SK-N-SH treated with all-trans-retinoic acid at 6 μM for 48 hours (cell line): ENCODE measurements at regions not wholly inside any gene's neighbourhood (a gene's known extent, or its start where the extent isn't known, plus 50 kb on each side); places are given as distances from the start of the nearest gene placed in this dataset.

Source experiments
- ATAC-seq: fragments of 200-7000 bp; cut with Tn5 transposase; 3 replicates; pipeline ENCODE4 v1.9.1; 2020; ENCODE audit warnings: mild to moderate bottlenecking, moderate library complexity
- ARNTL ChIP-seq: fragments of 450-650 bp; formaldehyde crosslinking; IDR thresholded peaks from 2 replicates; pipeline ENCODE4 v1.5.0; 2020; ENCODE audit warnings: low read depth, mild to moderate bottlenecking, moderate library complexity, borderline replicate concordance
- BACH2 ChIP-seq: fragments of 250-450 bp; sonication (Bioruptor Pico); IDR thresholded peaks from 2 replicates; pipeline ENCODE4 v1.9.0; 2021; ENCODE audit warnings: mild to moderate bottlenecking, borderline replicate concordance
- CSDC2 ChIP-seq: fragments of 250-450 bp; sonication (Bioruptor Pico); IDR thresholded peaks from 2 replicates; pipeline ENCODE4 v1.5.0; 2020; ENCODE audit warnings: mild to moderate bottlenecking, moderate library complexity
- ESRRG ChIP-seq: fragments of 250-450 bp; sonication (Bioruptor Pico); IDR thresholded peaks from 2 replicates; pipeline ENCODE4 v1.6.1; 2021; ENCODE audit warnings: mild to moderate bottlenecking
- GLIS3 ChIP-seq: fragments of 250-450 bp; sonication (Bioruptor Pico); IDR thresholded peaks from 2 replicates; pipeline ENCODE4 v1.5.0; 2020; ENCODE audit warnings: mild to moderate bottlenecking, moderate library complexity
- ISL1 ChIP-seq: fragments of 250-450 bp; sonication (Bioruptor Pico); IDR thresholded peaks from 2 replicates; pipeline ENCODE4 v2.1.2; 2022; ENCODE audit warnings: mild to moderate bottlenecking, moderate library complexity
- OSR1 ChIP-seq: fragments of 250-450 bp; sonication (Bioruptor Pico); IDR thresholded peaks from 2 replicates; pipeline ENCODE4 v1.8.0; 2022; ENCODE audit warnings: moderate library complexity, mild to moderate bottlenecking, inconsistent platforms
- PPARA ChIP-seq: fragments of 250-450 bp; sonication (Bioruptor Pico); IDR thresholded peaks from 2 replicates; pipeline ENCODE4 v1.5.0; 2020; ENCODE audit warnings: mild to moderate bottlenecking, borderline replicate concordance
- RARB ChIP-seq: fragments of 250-450 bp; sonication (Bioruptor Pico); IDR thresholded peaks from 2 replicates; pipeline ENCODE4 v1.8.0; 2021; ENCODE audit warnings: mild to moderate bottlenecking, moderate library complexity
- SNAI2 ChIP-seq: fragments of 250-450 bp; sonication (Bioruptor Pico); IDR thresholded peaks from 2 replicates; pipeline ENCODE4 v1.5.0; 2020; ENCODE audit warnings: mild to moderate bottlenecking, moderate library complexity
- TCF4 ChIP-seq: fragments of 250-450 bp; sonication (Bioruptor Pico); IDR thresholded peaks from 2 replicates; pipeline ENCODE4 v1.8.0; 2021; ENCODE audit warnings: mild to moderate bottlenecking, moderate library complexity, borderline replicate concordance
- TOX ChIP-seq: fragments of 250-450 bp; sonication (Bioruptor Pico); IDR thresholded peaks from 2 replicates; pipeline ENCODE4 v1.8.0; 2021; ENCODE audit warnings: mild to moderate bottlenecking, moderate library complexity, borderline replicate concordance
- ZC3H10 ChIP-seq: fragments of 250-450 bp; sonication (Bioruptor Pico); IDR thresholded peaks from 2 replicates; pipeline ENCODE4 v1.5.1; 2021; ENCODE audit warnings: mild to moderate bottlenecking, moderate library complexity
- ZFP3 ChIP-seq: fragments of 250-450 bp; sonication (Bioruptor Pico); IDR thresholded peaks from 2 replicates; pipeline ENCODE4 v1.5.0; 2020; ENCODE audit warnings: mild to moderate bottlenecking, moderate library complexity
- ZFP30 ChIP-seq: fragments of 450-650 bp; formaldehyde crosslinking; IDR thresholded peaks from 2 replicates; pipeline ENCODE4 v1.5.0; 2022; ENCODE audit warnings: mild to moderate bottlenecking, moderate library complexity
- ZNF565 ChIP-seq: fragments of 450-650 bp; formaldehyde crosslinking; conservative IDR thresholded peaks from 2 replicates; pipeline ENCODE4 v1.5.0; 2020; ENCODE audit warnings: low read depth, mild to moderate bottlenecking, moderate library complexity
- ZNF70 ChIP-seq: fragments of 450-650 bp; formaldehyde crosslinking; IDR thresholded peaks from 2 replicates; pipeline ENCODE4 v1.5.0; 2020; ENCODE audit warnings: mild to moderate bottlenecking, moderate library complexity
- ZNF8 ChIP-seq: fragments of 450-650 bp; formaldehyde crosslinking; IDR thresholded peaks from 2 replicates; pipeline ENCODE4 v1.5.0; 2020; ENCODE audit warnings: mild to moderate bottlenecking, moderate library complexity
- TF ChIP-seq, protein P1 (sequence below): fragments of 250-450 bp; sonication (Bioruptor Pico); IDR thresholded peaks from 2 replicates; pipeline ENCODE4 v1.8.0; 2020; ENCODE audit warnings: mild to moderate bottlenecking, moderate library complexity, borderline replicate concordance
- TF ChIP-seq, protein P2 (sequence below): fragments of 250-450 bp; sonication (Bioruptor Pico); IDR thresholded peaks from 2 replicates; pipeline ENCODE4 v1.5.1; 2021; ENCODE audit warnings: mild to moderate bottlenecking, moderate library complexity
- TF ChIP-seq, protein P3 (sequence below): fragments of 250-450 bp; sonication (Bioruptor Pico); IDR thresholded peaks from 2 replicates; pipeline ENCODE4 v1.5.0; 2020; ENCODE audit warnings: mild to moderate bottlenecking, moderate library complexity
- TF ChIP-seq, protein P4 (sequence below): fragments of 250-450 bp; sonication (Bioruptor Pico); IDR thresholded peaks from 2 replicates; pipeline ENCODE4 v1.5.1; 2020; ENCODE audit warnings: low read depth, mild to moderate bottlenecking, moderate library complexity

GRCh38 chr3:187976365-187976900, 177.5 kb upstream of the LPP start:
- TF ChIP-seq, protein P1, sequence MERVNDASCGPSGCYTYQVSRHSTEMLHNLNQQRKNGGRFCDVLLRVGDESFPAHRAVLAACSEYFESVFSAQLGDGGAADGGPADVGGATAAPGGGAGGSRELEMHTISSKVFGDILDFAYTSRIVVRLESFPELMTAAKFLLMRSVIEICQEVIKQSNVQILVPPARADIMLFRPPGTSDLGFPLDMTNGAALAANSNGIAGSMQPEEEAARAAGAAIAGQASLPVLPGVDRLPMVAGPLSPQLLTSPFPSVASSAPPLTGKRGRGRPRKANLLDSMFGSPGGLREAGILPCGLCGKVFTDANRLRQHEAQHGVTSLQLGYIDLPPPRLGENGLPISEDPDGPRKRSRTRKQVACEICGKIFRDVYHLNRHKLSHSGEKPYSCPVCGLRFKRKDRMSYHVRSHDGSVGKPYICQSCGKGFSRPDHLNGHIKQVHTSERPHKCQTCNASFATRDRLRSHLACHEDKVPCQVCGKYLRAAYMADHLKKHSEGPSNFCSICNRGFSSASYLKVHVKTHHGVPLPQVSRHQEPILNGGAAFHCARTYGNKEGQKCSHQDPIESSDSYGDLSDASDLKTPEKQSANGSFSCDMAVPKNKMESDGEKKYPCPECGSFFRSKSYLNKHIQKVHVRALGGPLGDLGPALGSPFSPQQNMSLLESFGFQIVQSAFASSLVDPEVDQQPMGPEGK (CRISPR knock-in tag): no peak
- TF ChIP-seq ZNF70 (CRISPR knock-in tag) (no peak), ESRRG (CRISPR knock-in tag) (no peak), PPARA (CRISPR knock-in tag) (no peak), TCF4 (CRISPR knock-in tag) (no peak), ARNTL (CRISPR knock-in tag) (no peak), TOX (CRISPR knock-in tag) (no peak), ZFP30 (CRISPR knock-in tag) (no peak), ISL1 (CRISPR knock-in tag) (no peak), CSDC2 (CRISPR knock-in tag) (no peak)
- ATAC-seq: no peak

DNA sequence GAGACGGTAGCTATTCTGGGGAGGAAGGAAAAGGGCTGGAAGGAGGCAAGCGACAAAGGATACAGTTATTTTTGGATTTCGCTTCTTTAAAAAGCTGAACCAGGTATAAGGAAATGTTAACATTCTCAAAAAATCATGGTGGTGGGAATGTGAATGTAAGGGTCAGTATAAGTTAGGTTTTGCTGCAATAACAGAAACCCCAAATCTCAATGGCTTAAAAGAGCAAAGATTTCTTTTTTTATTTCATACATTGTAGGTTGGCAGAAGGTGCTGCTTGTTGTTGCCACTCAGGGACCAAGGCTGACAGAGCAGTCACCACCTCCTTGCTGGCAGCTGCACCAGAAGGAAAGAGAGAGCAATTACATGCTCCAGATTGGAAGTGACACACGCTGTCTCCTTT, 176.3 kb upstream of the LPP start:
- ATAC-seq: no peak
- TF ChIP-seq BACH2: no peak
- TF ChIP-seq, protein P2, sequence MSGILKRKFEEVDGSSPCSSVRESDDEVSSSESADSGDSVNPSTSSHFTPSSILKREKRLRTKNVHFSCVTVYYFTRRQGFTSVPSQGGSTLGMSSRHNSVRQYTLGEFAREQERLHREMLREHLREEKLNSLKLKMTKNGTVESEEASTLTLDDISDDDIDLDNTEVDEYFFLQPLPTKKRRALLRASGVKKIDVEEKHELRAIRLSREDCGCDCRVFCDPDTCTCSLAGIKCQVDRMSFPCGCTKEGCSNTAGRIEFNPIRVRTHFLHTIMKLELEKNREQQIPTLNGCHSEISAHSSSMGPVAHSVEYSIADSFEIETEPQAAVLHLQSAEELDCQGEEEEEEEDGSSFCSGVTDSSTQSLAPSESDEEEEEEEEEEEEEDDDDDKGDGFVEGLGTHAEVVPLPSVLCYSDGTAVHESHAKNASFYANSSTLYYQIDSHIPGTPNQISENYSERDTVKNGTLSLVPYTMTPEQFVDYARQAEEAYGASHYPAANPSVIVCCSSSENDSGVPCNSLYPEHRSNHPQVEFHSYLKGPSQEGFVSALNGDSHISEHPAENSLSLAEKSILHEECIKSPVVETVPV (CRISPR knock-in tag): no peak

DNA sequence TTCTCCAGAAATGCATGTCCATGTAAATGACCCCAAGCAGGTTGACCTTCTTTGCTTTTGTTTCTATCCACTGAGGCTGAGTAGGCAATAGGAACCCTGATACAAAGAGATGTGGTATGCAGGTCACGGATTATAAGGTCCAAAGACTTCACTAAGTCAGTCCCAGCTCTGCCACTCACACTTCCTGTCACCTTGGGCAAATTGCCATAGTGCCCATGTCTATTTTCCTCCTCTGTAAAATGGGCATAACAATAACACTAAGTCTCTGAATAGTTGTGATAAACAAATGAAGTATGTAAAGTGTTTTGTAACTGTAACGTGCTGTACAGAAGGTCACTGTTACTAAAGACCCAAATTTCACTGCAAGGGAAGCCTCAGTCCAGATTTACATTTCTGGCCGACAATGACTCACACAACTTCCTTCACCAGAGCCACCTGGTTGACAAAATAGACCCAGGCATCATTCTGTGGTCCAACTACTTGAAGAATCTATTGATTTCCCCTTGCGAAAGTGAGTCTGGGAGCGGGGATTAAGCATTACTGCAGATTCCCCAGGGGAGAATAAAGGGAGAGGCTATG, 175.4 kb upstream of the LPP start:
- TF ChIP-seq, protein P3, sequence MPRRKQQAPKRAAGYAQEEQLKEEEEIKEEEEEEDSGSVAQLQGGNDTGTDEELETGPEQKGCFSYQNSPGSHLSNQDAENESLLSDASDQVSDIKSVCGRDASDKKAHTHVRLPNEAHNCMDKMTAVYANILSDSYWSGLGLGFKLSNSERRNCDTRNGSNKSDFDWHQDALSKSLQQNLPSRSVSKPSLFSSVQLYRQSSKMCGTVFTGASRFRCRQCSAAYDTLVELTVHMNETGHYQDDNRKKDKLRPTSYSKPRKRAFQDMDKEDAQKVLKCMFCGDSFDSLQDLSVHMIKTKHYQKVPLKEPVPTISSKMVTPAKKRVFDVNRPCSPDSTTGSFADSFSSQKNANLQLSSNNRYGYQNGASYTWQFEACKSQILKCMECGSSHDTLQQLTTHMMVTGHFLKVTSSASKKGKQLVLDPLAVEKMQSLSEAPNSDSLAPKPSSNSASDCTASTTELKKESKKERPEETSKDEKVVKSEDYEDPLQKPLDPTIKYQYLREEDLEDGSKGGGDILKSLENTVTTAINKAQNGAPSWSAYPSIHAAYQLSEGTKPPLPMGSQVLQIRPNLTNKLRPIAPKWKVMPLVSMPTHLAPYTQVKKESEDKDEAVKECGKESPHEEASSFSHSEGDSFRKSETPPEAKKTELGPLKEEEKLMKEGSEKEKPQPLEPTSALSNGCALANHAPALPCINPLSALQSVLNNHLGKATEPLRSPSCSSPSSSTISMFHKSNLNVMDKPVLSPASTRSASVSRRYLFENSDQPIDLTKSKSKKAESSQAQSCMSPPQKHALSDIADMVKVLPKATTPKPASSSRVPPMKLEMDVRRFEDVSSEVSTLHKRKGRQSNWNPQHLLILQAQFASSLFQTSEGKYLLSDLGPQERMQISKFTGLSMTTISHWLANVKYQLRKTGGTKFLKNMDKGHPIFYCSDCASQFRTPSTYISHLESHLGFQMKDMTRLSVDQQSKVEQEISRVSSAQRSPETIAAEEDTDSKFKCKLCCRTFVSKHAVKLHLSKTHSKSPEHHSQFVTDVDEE (CRISPR knock-in tag): no peak
- TF ChIP-seq RARB (CRISPR knock-in tag): no peak
- TF ChIP-seq GLIS3 (CRISPR knock-in tag): no peak
- TF ChIP-seq ESRRG (CRISPR knock-in tag): no peak
- TF ChIP-seq ZNF8: no peak
- TF ChIP-seq ZNF70 (CRISPR knock-in tag): no peak
- TF ChIP-seq TOX (CRISPR knock-in tag): no peak
- TF ChIP-seq ZNF565: no peak
- no peak for TF ChIP-seq ZFP30 (CRISPR knock-in tag)
- ATAC-seq: no peak

- no peak for TF ChIP-seq TCF4 (CRISPR knock-in tag)
- TF ChIP-seq TOX (CRISPR knock-in tag): no peak
- TF ChIP-seq ZFP3 (CRISPR knock-in tag): no peak
- TF ChIP-seq ESRRG (CRISPR knock-in tag): no peak
- TF ChIP-seq RARB (CRISPR knock-in tag): no peak
- no peak for TF ChIP-seq ZNF565
- TF ChIP-seq PPARA (CRISPR knock-in tag): no peak
- no peak for TF ChIP-seq BACH2
- TF ChIP-seq OSR1 (CRISPR knock-in tag): no peak
- TF ChIP-seq, protein P4, sequence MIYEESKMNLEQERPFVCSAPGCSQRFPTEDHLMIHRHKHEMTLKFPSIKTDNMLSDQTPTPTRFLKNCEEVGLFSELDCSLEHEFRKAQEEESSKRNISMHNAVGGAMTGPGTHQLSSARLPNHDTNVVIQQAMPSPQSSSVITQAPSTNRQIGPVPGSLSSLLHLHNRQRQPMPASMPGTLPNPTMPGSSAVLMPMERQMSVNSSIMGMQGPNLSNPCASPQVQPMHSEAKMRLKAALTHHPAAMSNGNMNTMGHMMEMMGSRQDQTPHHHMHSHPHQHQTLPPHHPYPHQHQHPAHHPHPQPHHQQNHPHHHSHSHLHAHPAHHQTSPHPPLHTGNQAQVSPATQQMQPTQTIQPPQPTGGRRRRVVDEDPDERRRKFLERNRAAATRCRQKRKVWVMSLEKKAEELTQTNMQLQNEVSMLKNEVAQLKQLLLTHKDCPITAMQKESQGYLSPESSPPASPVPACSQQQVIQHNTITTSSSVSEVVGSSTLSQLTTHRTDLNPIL: no peak
- TF ChIP-seq ISL1 (CRISPR knock-in tag): no peak
- TF ChIP-seq SNAI2: no peak
- TF ChIP-seq, protein P1 (CRISPR knock-in tag): no peak
- no peak for TF ChIP-seq ZNF70 (CRISPR knock-in tag)
- TF ChIP-seq ZC3H10 (CRISPR knock-in tag): no peak
- TF ChIP-seq, protein P2 (CRISPR knock-in tag): no peak
- TF ChIP-seq CSDC2 (CRISPR knock-in tag): no peak
- no peak for ATAC-seq
These were observed 174.4 kb upstream of the LPP start for GRCh38 chr3:187979564-187979963.
